NCI-H2029 treated with DMSO at 0.1 percent for 48 hours (cell line): ENCODE measurements at regions not wholly inside any gene's neighbourhood (a gene's known extent, or its start where the extent isn't known, plus 50 kb on each side); places are given as distances from the start of the nearest gene placed in this dataset.
"Not testable (repeated sequence)": the region's sequence is repeated elsewhere in the genome, so short reads cannot be mapped to it uniquely, and the experiment has no call there.

Experiments
- DNase-seq: peaks from one replicate; lab custom pipeline; 2025; lab: John Stamatoyannopoulos, UW

- DNase-seq = peak; percentile 90
These were observed 361.4 kb upstream of the POU5F2 start for GRCh38 chr5:94102849-94103248.

- DNase-seq = not testable (repeated sequence)
These were observed 356.0 kb upstream of the POU5F2 start for GRCh38 chr5:94097384-94097783.

GRCh38 chr5:94094793-94095441 lies 353.5 kb upstream of the POU5F2 start:
- DNase-seq = no peak

GRCh38 chr5:94093300-94093699 lies 351.9 kb upstream of the POU5F2 start:
- DNase-seq = no peak

GRCh38 chr5:94086635-94087034 lies 345.2 kb upstream of the POU5F2 start:
- not testable (repeated sequence) for DNase-seq

- no peak for DNase-seq
These were observed 344.8 kb upstream of the POU5F2 start for GRCh38 chr5:94086194-94086593.

- DNase-seq = no peak
These were observed 341.0 kb upstream of the POU5F2 start for GRCh38 chr5:94082405-94082804.

- no peak for DNase-seq
These were observed 339.7 kb upstream of the POU5F2 start for GRCh38 chr5:94081088-94081487.

- DNase-seq = no peak
These were observed 339.0 kb upstream of the POU5F2 start for GRCh38 chr5:94080390-94080789.

- DNase-seq = no peak
These were observed 330.7 kb upstream of the POU5F2 start for GRCh38 chr5:94072116-94072515.

GRCh38 chr5:94066437-94067207 lies 325.2 kb upstream of the POU5F2 start:
- DNase-seq = no peak

GRCh38 chr5:94064025-94064424 lies 322.6 kb upstream of the POU5F2 start:
- no peak for DNase-seq

GRCh38 chr5:94057655-94058054 lies 316.3 kb upstream of the POU5F2 start:
- no peak for DNase-seq

GRCh38 chr5:94057217-94057616 lies 315.8 kb upstream of the POU5F2 start:
- DNase-seq = no peak

- not testable (repeated sequence) for DNase-seq
These were observed 308.0 kb upstream of the POU5F2 start for GRCh38 chr5:94049307-94049922.

- DNase-seq = no peak
These were observed 304.7 kb upstream of the POU5F2 start for GRCh38 chr5:94045839-94046782.

- no peak for DNase-seq
These were observed 301.9 kb upstream of the POU5F2 start for GRCh38 chr5:94043311-94043710.

- no peak for DNase-seq
These were observed 299.3 kb upstream of the POU5F2 start for GRCh38 chr5:94040591-94041148.

GRCh38 chr5:94039101-94039500 lies 297.7 kb upstream of the POU5F2 start:
- DNase-seq = no peak

GRCh38 chr5:94031631-94032030 lies 290.2 kb upstream of the POU5F2 start:
- DNase-seq = no peak

GRCh38 chr5:94028001-94028400 lies 286.6 kb upstream of the POU5F2 start:
- DNase-seq = no peak

- DNase-seq = no peak
These were observed 285.7 kb upstream of the POU5F2 start for GRCh38 chr5:94027145-94027544.
